ENCODE measurements at regions not wholly inside any gene's neighbourhood (a gene's known extent, or its start where the extent isn't known, plus 50 kb on each side); places are given as distances from the start of the nearest gene placed in this dataset.

DNA sequence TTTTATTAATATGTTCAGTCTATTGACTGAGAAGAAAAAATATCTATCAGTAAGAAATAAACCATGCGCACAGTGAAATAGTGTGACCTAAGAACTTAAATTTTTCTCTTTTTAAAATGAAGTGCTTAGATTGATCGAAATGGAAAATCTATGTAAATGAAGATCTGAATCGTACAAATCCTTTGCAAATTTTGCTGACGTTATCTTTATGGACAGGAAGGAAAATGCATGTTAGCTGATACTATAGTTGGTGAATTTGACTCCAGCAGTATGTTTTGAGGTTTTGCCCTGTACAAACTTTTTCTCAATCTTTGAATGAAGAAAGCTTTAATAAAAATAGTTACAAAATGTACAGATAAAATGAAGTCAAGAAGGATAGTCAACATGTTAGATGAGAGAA, 82.9 kb downstream of the NRN1 start:
- no peak for DNase-seq
- H2AFZ ChIP-seq (ENCODE audit: low read length), result no peak overlapping the region
- no peaks in the 10 kb centered on the region for H3K23me2 ChIP-seq (ENCODE audit: insufficient read length, low read depth, low read length, poor library complexity, severe bottlenecking)
- H3T11ph ChIP-seq (ENCODE audit: low read length), result no peak overlapping the region
- H3K4me2 ChIP-seq (ENCODE audit: insufficient read depth, insufficient read length, low read length), result no peak overlapping the region
- Mint-ChIP-seq H3K9me3 (peaks cover 10 to 15% of the 10 kb centered on the region in 2 experiments; a peak in 4 of 5 replicates), H3K36me3 (ENCODE audit: insufficient read depth in 1 of 3, low read depth in 3 of 3) (peaks cover 0 to 10% (median 0%) of the 10 kb centered on the region in 3 experiments; a peak in 1 of 7 replicates), H3K4me3 (no peak overlapping the region), H3K27ac (no peak overlapping the region), H3K27me3 (ENCODE audit: low read depth) (peaks cover 5% of the 10 kb centered on the region), H3K4me1 (no peaks in the 10 kb centered on the region)
- no peak overlapping the region for H4K5ac ChIP-seq (ENCODE audit: insufficient read length, low read depth, low read length)
- no CpG with 5 or more reads among the region's 4 CpGs for WGBS (ENCODE audit: extremely low coverage, insufficient read length, low lambda C conversion rate)
- H3K9ac ChIP-seq (ENCODE audit: extremely low read depth, insufficient read length, low read length), result no peak overlapping the region
- no peak overlapping the region for H2BK12ac ChIP-seq (ENCODE audit: insufficient read length, low read depth, low read length)
- no peak overlapping the region for H4K91ac ChIP-seq (ENCODE audit: insufficient read length, low read depth, low read length)
- H3K79me2 ChIP-seq (ENCODE audit: insufficient read depth, low read length), result no peaks in the 10 kb centered on the region
- H3K18ac ChIP-seq (ENCODE audit: insufficient read length, low read depth, low read length), result no peak overlapping the region
- H3K79me1 ChIP-seq (ENCODE audit: insufficient read depth, low read depth, low read length, poor library complexity, severe bottlenecking), result no peaks in the 10 kb centered on the region
- H3K27me3 ChIP-seq (ENCODE audit: insufficient read depth, low read length), result no peaks in the 10 kb centered on the region
- H4K20me1 ChIP-seq (ENCODE audit: control insufficient read depth, insufficient read depth, insufficient read length), result no peaks in the 10 kb centered on the region
- H2BK20ac ChIP-seq (ENCODE audit: low read depth, low read length, poor library complexity, severe bottlenecking), result no peak overlapping the region
- no peak overlapping the region for H3K56ac ChIP-seq (ENCODE audit: insufficient read length, low read depth, low read length)
- no peak overlapping the region for H3K23ac ChIP-seq (ENCODE audit: insufficient read length, low read depth, low read length)
- H3K14ac ChIP-seq (ENCODE audit: insufficient read depth, low read length), result no peak overlapping the region
- TF ChIP-seq, protein P1, sequence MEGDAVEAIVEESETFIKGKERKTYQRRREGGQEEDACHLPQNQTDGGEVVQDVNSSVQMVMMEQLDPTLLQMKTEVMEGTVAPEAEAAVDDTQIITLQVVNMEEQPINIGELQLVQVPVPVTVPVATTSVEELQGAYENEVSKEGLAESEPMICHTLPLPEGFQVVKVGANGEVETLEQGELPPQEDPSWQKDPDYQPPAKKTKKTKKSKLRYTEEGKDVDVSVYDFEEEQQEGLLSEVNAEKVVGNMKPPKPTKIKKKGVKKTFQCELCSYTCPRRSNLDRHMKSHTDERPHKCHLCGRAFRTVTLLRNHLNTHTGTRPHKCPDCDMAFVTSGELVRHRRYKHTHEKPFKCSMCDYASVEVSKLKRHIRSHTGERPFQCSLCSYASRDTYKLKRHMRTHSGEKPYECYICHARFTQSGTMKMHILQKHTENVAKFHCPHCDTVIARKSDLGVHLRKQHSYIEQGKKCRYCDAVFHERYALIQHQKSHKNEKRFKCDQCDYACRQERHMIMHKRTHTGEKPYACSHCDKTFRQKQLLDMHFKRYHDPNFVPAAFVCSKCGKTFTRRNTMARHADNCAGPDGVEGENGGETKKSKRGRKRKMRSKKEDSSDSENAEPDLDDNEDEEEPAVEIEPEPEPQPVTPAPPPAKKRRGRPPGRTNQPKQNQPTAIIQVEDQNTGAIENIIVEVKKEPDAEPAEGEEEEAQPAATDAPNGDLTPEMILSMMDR (conservative IDR thresholded peaks at IDR 0.05), result no peak
- no peak overlapping the region for H3K4ac ChIP-seq (ENCODE audit: low read depth, low read length)
- H3K27ac ChIP-seq (ENCODE audit: insufficient read length, low read depth, low read length), result no peak overlapping the region
- H2BK5ac ChIP-seq (ENCODE audit: insufficient read length, low read length), result no peak overlapping the region
- no peaks in the 10 kb centered on the region for H3K4me1 ChIP-seq (ENCODE audit: insufficient read depth, low read length)
- no peak overlapping the region for H2BK120ac ChIP-seq (ENCODE audit: low read depth, low read length, poor library complexity, severe bottlenecking)
- no peak overlapping the region for H4K8ac ChIP-seq (replicated peaks; ENCODE audit: insufficient read length, low read depth, low read length)
- H2BK15ac ChIP-seq (ENCODE audit: low read depth, low read length), result no peak overlapping the region
- no peak overlapping the region for H2AK5ac ChIP-seq (ENCODE audit: insufficient read length, low read length)
- H3K9me3 ChIP-seq (ENCODE audit: control insufficient read depth, low read depth, low read length), result no peaks in the 10 kb centered on the region
